Astrocyte (in vitro differentiated cells and primary cell): ENCODE measurements at regions not wholly inside any gene's neighbourhood (a gene's known extent, or its start where the extent isn't known, plus 50 kb on each side); places are given as distances from the start of the nearest gene placed in this dataset.

Source experiments
- DNase-seq: peaks from one replicate; pipeline ENCODE4 v3.0.0-alpha.2; 2010; ENCODE audit warnings: low read depth
- FAIRE-seq: peaks from 2 replicates; lab custom pipeline; 2011; peaks lifted over from hg19 to GRCh38; lab: Jason Lieb, UNC
- H2AFZ ChIP-seq: 2 replicates; pipeline ENCODE4 v1.6.0; 2012; ENCODE audit warnings: low read depth, low read length, inconsistent platforms
- H3K27ac ChIP-seq: 2 replicates; pipeline ENCODE4 v1.5.1; 2011; ENCODE audit warnings: low read depth, low read length, inconsistent platforms
- H3K27me3 ChIP-seq: 2 replicates; pipeline ENCODE4 v1.6.0; 2011; ENCODE audit warnings: low read length, inconsistent platforms; ENCODE audit not compliant: insufficient read depth
- H3K36me3 ChIP-seq: 2 replicates; pipeline ENCODE4 v1.5.1; 2011; ENCODE audit warnings: low read length, inconsistent platforms; ENCODE audit not compliant: insufficient read depth
- H3K4me1 ChIP-seq: 2 replicates; pipeline ENCODE4 v1.5.1; 2011; ENCODE audit warnings: low read length, inconsistent platforms; ENCODE audit not compliant: insufficient read depth
- H3K4me2 ChIP-seq: 2 replicates; pipeline ENCODE4 v1.6.0; 2012; ENCODE audit warnings: low read length, inconsistent platforms
- H3K4me3 ChIP-seq: 2 replicates; pipeline ENCODE4 v1.5.1; 2011; ENCODE audit warnings: low read depth, mild to moderate bottlenecking, low read length, inconsistent platforms; ENCODE audit not compliant: insufficient read depth
- H3K79me2 ChIP-seq: 2 replicates; pipeline ENCODE4 v1.6.0; 2012; ENCODE audit warnings: mild to moderate bottlenecking, low read length, inconsistent platforms; ENCODE audit not compliant: insufficient read depth
- H3K9ac ChIP-seq: 2 replicates; pipeline ENCODE4 v1.6.0; 2012; ENCODE audit warnings: mild to moderate bottlenecking, low read length, inconsistent platforms
- H3K9me3 ChIP-seq: 2 replicates; pipeline ENCODE4 v1.5.1; 2012; ENCODE audit warnings: low read depth, mild to moderate bottlenecking, low read length, inconsistent platforms; ENCODE audit not compliant: insufficient read depth
- H4K20me1 ChIP-seq: 2 replicates; pipeline ENCODE4 v1.6.0; 2012; ENCODE audit warnings: low read length, inconsistent platforms; ENCODE audit not compliant: insufficient read depth
- H3K27ac Mint-ChIP-seq: one replicate; pipeline ENCODE4 v1.8.0; 2021; ENCODE audit warnings: mild to moderate bottlenecking, mixed read lengths; ENCODE audit not compliant: unreplicated experiment
- H3K27me3 Mint-ChIP-seq: one replicate; pipeline ENCODE4 v1.8.0; 2021; ENCODE audit warnings: low read depth, mixed read lengths; ENCODE audit not compliant: unreplicated experiment
- H3K36me3 Mint-ChIP-seq: one replicate; pipeline ENCODE4 v1.8.0; 2021; ENCODE audit warnings: low read depth, mixed read lengths; ENCODE audit not compliant: unreplicated experiment
- H3K4me1 Mint-ChIP-seq: one replicate; pipeline ENCODE4 v1.8.0; 2021; ENCODE audit warnings: low read depth, mixed read lengths; ENCODE audit not compliant: unreplicated experiment
- H3K4me3 Mint-ChIP-seq: one replicate; pipeline ENCODE4 v1.8.0; 2021; ENCODE audit warnings: mild to moderate bottlenecking, moderate library complexity, mixed read lengths; ENCODE audit not compliant: unreplicated experiment
- H3K9me3 Mint-ChIP-seq: one replicate; pipeline ENCODE4 v1.8.0; 2021; ENCODE audit warnings: mild to moderate bottlenecking, mixed read lengths; ENCODE audit not compliant: unreplicated experiment
- CTCF ChIP-seq: IDR thresholded peaks from 2 replicates; pipeline ENCODE4 v1.5.1; 2011; ENCODE audit warnings: low read depth, mild to moderate bottlenecking, inconsistent platforms, low read length, moderate library complexity; ENCODE audit not compliant: insufficient read depth
- EZH2 ChIP-seq: IDR thresholded peaks from 2 replicates; pipeline ENCODE4 v1.6.1; 2012; ENCODE audit warnings: mild to moderate bottlenecking, low read length, inconsistent platforms; ENCODE audit not compliant: insufficient read depth

GRCh38 chr17:17414341-17414805, 62.4 kb upstream of the MED9 start:
- no peaks in the 10 kb centered on the region for H3K9me3 Mint-ChIP-seq
- Histone ChIP-seq H3K4me3 (peak overlapping the region; percentile 35), H4K20me1 (no peaks in the 10 kb centered on the region), H3K79me2 (no peaks in the 10 kb centered on the region), H3K9me3 (no peaks in the 10 kb centered on the region), H2AFZ (peak overlapping the region; percentile 49), H3K27me3 (no peaks in the 10 kb centered on the region), H3K9ac (peak overlapping the region; percentile 55), H3K4me2 (peak overlapping the region; percentile 84), H3K4me1 (peaks cover 40% of the 10 kb centered on the region), H3K36me3 (no peaks in the 10 kb centered on the region), H3K27ac (peak overlapping the region; percentile 11)
- H3K36me3 Mint-ChIP-seq: no peaks in the 10 kb centered on the region
- FAIRE-seq (no peak), DNase-seq (peak; percentile 70)
- no peak overlapping the region for H3K4me3 Mint-ChIP-seq
- no peak overlapping the region for H3K27ac Mint-ChIP-seq
- H3K4me1 Mint-ChIP-seq: peaks cover 9% of the 10 kb centered on the region
- TF ChIP-seq EZH2 (no peak), CTCF (no peak)
- H3K27me3 Mint-ChIP-seq: peaks cover 15% of the 10 kb centered on the region

DNA sequence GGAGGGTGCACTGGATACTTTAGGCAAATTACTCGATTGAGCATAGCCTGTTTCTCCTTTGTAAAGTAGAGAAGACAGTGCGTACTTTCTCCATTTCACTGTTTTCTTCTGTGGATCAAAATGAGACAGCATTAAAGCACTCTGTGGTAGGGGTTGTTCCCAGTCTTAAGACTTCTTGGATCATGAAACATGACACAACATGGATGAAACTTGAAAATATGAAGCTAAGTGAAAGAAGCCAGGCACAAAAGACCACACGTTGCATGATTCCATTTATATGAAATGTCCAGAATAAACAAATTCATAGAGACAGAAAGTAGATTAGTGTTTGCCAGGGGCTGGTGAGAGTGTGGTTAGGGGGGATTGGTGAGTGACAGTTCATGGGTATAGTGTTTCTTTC, 61.8 kb upstream of the MED9 start:
- TF ChIP-seq CTCF (no peak), EZH2 (no peak)
- DNase-seq (no peak), FAIRE-seq (no peak)
- Histone ChIP-seq H3K4me3 (no peak overlapping the region), H3K27me3 (no peaks in the 10 kb centered on the region), H3K79me2 (no peaks in the 10 kb centered on the region), H4K20me1 (no peaks in the 10 kb centered on the region), H3K27ac (no peak overlapping the region), H3K4me2 (peak overlapping the region; percentile 84), H3K9me3 (no peaks in the 10 kb centered on the region), H3K9ac (peak overlapping the region; percentile 55), H2AFZ (no peak overlapping the region), H3K4me1 (peaks cover 40% of the 10 kb centered on the region), H3K36me3 (no peaks in the 10 kb centered on the region)
- Mint-ChIP-seq H3K4me1 (peaks cover 9% of the 10 kb centered on the region), H3K27me3 (peaks cover 10% of the 10 kb centered on the region), H3K36me3 (no peaks in the 10 kb centered on the region), H3K9me3 (peaks cover 5% of the 10 kb centered on the region), H3K27ac (no peak overlapping the region), H3K4me3 (no peak overlapping the region)

- Histone ChIP-seq H3K9ac (peak overlapping the region; percentile 16), H4K20me1 (no peaks in the 10 kb centered on the region), H3K4me3 (no peak overlapping the region), H3K27ac (peak overlapping the region; percentile 58), H3K4me1 (peaks cover 40% of the 10 kb centered on the region), H3K9me3 (no peaks in the 10 kb centered on the region), H3K36me3 (no peaks in the 10 kb centered on the region), H2AFZ (peak overlapping the region; percentile 68), H3K27me3 (no peaks in the 10 kb centered on the region), H3K79me2 (no peaks in the 10 kb centered on the region), H3K4me2 (peak overlapping the region; percentile 60)
- no peak for FAIRE-seq
- H3K4me1 Mint-ChIP-seq: peaks cover 9% of the 10 kb centered on the region
- peaks cover 9% of the 10 kb centered on the region for H3K9me3 Mint-ChIP-seq
- peaks cover 12% of the 10 kb centered on the region for H3K27me3 Mint-ChIP-seq
- TF ChIP-seq EZH2: no peak
- no peak for TF ChIP-seq CTCF
- H3K27ac Mint-ChIP-seq: peak overlapping the region; percentile 79
- H3K4me3 Mint-ChIP-seq: no peak overlapping the region
- no peaks in the 10 kb centered on the region for H3K36me3 Mint-ChIP-seq
- peak; percentile 59 for DNase-seq
Observed at GRCh38 chr17:17416007-17416399, 60.8 kb upstream of the MED9 start.
